Lung (tissue), 11 donors: ENCODE measurements at regions not wholly inside any gene's neighbourhood (a gene's known extent, or its start where the extent isn't known, plus 50 kb on each side); places are given as distances from the start of the nearest gene placed in this dataset.

Source experiments
- ATAC-seq: fragments of 200-7000 bp; cut with Tn5 transposase; one replicate; pipeline ENCODE4 v1.9.1; 2020; ENCODE audit warnings: moderate number of reproducible peaks; ENCODE audit not compliant: insufficient read depth, low FRiP score
- DNase-seq, 3 donors: peaks; one replicate each; pipeline ENCODE4 v3.0.0-alpha.2; 2013 to 2017
- H3K27ac ChIP-seq, 2 donors: one replicate each; pipeline ENCODE4 v1.5.1; 2013; ENCODE audit warnings: mild to moderate bottlenecking in 2 of 2, moderate library complexity in 2 of 2, control low read depth in 1 of 2, inconsistent platforms in 1 of 2, low read depth in 1 of 2, low read length in 1 of 2
- H3K27me3 ChIP-seq, 3 donors: one replicate each; pipeline ENCODE4 v1.5.1; 2013; ENCODE audit warnings: low read length in 2 of 3; ENCODE audit not compliant: control insufficient read depth in 3 of 3, insufficient read depth in 3 of 3
- H3K36me3 ChIP-seq, 4 donors: one replicate each; pipeline ENCODE4 v1.5.1; 2013; ENCODE audit warnings: low read length in 4 of 4, mild to moderate bottlenecking in 1 of 4, moderate library complexity in 1 of 4; ENCODE audit not compliant: control insufficient read depth in 4 of 4, insufficient read depth in 4 of 4
- H3K4me1 ChIP-seq, 5 donors: one replicate each; pipeline ENCODE4 v1.5.1; 2013; ENCODE audit warnings: low read length in 5 of 5, mild to moderate bottlenecking in 2 of 5, moderate library complexity in 1 of 5; ENCODE audit not compliant: control insufficient read depth in 5 of 5, insufficient read depth in 5 of 5
- H3K4me3 ChIP-seq: one replicate; pipeline ENCODE4 v1.5.1; 2013; ENCODE audit warnings: mild to moderate bottlenecking, control low read depth, moderate library complexity
- H3K9ac ChIP-seq, 2 donors: one replicate each; pipeline ENCODE4 v1.5.1; 2013; ENCODE audit warnings: low read length in 2 of 2, control low read depth in 1 of 2; ENCODE audit not compliant: insufficient read depth in 1 of 2
- H3K9me3 ChIP-seq, 4 donors: one replicate each; pipeline ENCODE4 v1.5.1; 2013; ENCODE audit warnings: low read length in 3 of 4, mild to moderate bottlenecking in 1 of 4, moderate library complexity in 1 of 4; ENCODE audit not compliant: control insufficient read depth in 4 of 4, insufficient read depth in 3 of 4
- CTCF ChIP-seq: IDR thresholded peaks from 2 replicates; pipeline ENCODE4 v1.5.1; 2012; ENCODE audit warnings: mild to moderate bottlenecking; ENCODE audit errors: control extremely low read depth, extremely low read depth
- WGBS, 2 donors: extraction: QIAGEN DNeasy Blood & Tissue Kit; methylation state at CpG; one replicate each; pipeline ENCODE4 v1.1.7; 2013; 5-methylcytosine and 5-hydroxymethylcytosine counted together
- donor health status: control.
- donor health status: control.
- donor health status: Bipolar disorder and iron deficiency.
- donor health status: healthy.
- donor health status: DM: yes; HTN: yes; CAD: no.

GRCh38 chr4:12583275-12583674 lies 900.9 kb downstream of the RAB28 start:
- Histone ChIP-seq H3K36me3 (no peaks in the 10 kb centered on the region), H3K27ac (no peak overlapping the region), H3K9me3 (no peaks in the 10 kb centered on the region), H3K27me3 (no peaks in the 10 kb centered on the region), H3K4me1 (no peaks in the 10 kb centered on the region), H3K4me3 (no peak overlapping the region), H3K9ac (no peak overlapping the region)
- DNase-seq (no peak), ATAC-seq (no peak)
- 47 to 63% methylated on average over 1 of the region's 1 CpG for WGBS, 2 donors
- no peak for TF ChIP-seq CTCF

- no peak for TF ChIP-seq CTCF
- ATAC-seq: no peak
- 85% methylated on average over 5 of the region's 5 CpGs for WGBS, 2 donors
Measured at GRCh38 chr4:12580787-12581186, 903.4 kb downstream of the RAB28 start.

GRCh38 chr4:12579172-12579571 lies 905.0 kb downstream of the RAB28 start:
- DNase-seq: no peak
- peak overlapping the region in 1 of 2 donors; percentile 33 for H3K27ac ChIP-seq
- H3K4me3 ChIP-seq: no peak overlapping the region
- no peaks in the 10 kb centered on the region for H3K27me3 ChIP-seq
- H3K4me1 ChIP-seq: peaks cover 0 to 4% (median 0%) of the 10 kb centered on the region in 5 donors
- 35 to 36% methylated on average over 6 of the region's 6 CpGs for WGBS, 2 donors
- H3K9ac ChIP-seq: no peak overlapping the region
- H3K36me3 ChIP-seq: no peaks in the 10 kb centered on the region
- TF ChIP-seq CTCF: no peak
- ATAC-seq: no peak
- no peaks in the 10 kb centered on the region for H3K9me3 ChIP-seq

More at GRCh38 chr4:12580787-12581186, 903.4 kb downstream of the RAB28 start:
- no peak for DNase-seq
- Histone ChIP-seq H3K36me3 (no peaks in the 10 kb centered on the region), H3K4me3 (no peak overlapping the region), H3K9ac (no peak overlapping the region), H3K9me3 (no peaks in the 10 kb centered on the region), H3K4me1 (peaks cover 0 to 4% (median 0%) of the 10 kb centered on the region in 5 donors), H3K27me3 (no peaks in the 10 kb centered on the region), H3K27ac (no peak overlapping the region)

GRCh38 chr4:12576409-12576808 lies 907.7 kb downstream of the RAB28 start:
- no peak overlapping the region for H3K4me3 ChIP-seq
- WGBS, 2 donors: 20 to 25% methylated on average over 4 of the region's 4 CpGs
- DNase-seq (no peak), ATAC-seq (no peak)
- no peaks in the 10 kb centered on the region for H3K9me3 ChIP-seq
- H3K4me1 ChIP-seq: peaks cover 0 to 4% (median 0%) of the 10 kb centered on the region in 5 donors
- H3K27me3 ChIP-seq: no peaks in the 10 kb centered on the region
- no peak overlapping the region for H3K9ac ChIP-seq
- no peak for TF ChIP-seq CTCF
- no peaks in the 10 kb centered on the region for H3K36me3 ChIP-seq
- no peak overlapping the region for H3K27ac ChIP-seq
